ENCODE measurements at regions not wholly inside any gene's neighbourhood (a gene's known extent, or its start where the extent isn't known, plus 50 kb on each side); places are given as distances from the start of the nearest gene placed in this dataset.
"Not testable (repeated sequence)": the region's sequence is repeated elsewhere in the genome, so short reads cannot be mapped to it uniquely, and the experiment has no call there.

DNA sequence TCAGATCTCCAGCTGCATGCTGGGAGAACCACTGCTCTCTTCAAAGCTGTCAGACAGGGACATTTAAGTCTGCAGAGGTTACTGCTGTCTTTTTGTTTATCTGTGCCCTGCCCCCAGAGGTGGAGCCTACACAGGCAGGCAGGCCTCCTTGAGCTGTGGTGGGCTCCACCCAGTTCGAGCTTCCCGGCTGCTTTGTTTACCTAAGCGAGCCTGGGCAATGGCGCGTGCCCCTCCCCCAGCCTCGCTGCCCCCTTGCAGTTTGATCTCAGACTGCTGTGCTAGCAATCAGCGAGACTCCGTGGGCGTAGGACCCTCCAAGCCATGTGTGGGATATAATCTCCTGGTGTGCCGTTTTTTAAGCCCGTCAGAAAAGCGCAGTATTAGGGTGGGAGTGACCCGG, 117.7 kb downstream of the TMEM182 start:
- TF ChIP-seq, protein P1, sequence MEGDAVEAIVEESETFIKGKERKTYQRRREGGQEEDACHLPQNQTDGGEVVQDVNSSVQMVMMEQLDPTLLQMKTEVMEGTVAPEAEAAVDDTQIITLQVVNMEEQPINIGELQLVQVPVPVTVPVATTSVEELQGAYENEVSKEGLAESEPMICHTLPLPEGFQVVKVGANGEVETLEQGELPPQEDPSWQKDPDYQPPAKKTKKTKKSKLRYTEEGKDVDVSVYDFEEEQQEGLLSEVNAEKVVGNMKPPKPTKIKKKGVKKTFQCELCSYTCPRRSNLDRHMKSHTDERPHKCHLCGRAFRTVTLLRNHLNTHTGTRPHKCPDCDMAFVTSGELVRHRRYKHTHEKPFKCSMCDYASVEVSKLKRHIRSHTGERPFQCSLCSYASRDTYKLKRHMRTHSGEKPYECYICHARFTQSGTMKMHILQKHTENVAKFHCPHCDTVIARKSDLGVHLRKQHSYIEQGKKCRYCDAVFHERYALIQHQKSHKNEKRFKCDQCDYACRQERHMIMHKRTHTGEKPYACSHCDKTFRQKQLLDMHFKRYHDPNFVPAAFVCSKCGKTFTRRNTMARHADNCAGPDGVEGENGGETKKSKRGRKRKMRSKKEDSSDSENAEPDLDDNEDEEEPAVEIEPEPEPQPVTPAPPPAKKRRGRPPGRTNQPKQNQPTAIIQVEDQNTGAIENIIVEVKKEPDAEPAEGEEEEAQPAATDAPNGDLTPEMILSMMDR (IDR thresholded peaks at IDR 0.05; ENCODE audit: insufficient read depth, low read length) = not testable (repeated sequence)
- TF ChIP-seq, protein P2, sequence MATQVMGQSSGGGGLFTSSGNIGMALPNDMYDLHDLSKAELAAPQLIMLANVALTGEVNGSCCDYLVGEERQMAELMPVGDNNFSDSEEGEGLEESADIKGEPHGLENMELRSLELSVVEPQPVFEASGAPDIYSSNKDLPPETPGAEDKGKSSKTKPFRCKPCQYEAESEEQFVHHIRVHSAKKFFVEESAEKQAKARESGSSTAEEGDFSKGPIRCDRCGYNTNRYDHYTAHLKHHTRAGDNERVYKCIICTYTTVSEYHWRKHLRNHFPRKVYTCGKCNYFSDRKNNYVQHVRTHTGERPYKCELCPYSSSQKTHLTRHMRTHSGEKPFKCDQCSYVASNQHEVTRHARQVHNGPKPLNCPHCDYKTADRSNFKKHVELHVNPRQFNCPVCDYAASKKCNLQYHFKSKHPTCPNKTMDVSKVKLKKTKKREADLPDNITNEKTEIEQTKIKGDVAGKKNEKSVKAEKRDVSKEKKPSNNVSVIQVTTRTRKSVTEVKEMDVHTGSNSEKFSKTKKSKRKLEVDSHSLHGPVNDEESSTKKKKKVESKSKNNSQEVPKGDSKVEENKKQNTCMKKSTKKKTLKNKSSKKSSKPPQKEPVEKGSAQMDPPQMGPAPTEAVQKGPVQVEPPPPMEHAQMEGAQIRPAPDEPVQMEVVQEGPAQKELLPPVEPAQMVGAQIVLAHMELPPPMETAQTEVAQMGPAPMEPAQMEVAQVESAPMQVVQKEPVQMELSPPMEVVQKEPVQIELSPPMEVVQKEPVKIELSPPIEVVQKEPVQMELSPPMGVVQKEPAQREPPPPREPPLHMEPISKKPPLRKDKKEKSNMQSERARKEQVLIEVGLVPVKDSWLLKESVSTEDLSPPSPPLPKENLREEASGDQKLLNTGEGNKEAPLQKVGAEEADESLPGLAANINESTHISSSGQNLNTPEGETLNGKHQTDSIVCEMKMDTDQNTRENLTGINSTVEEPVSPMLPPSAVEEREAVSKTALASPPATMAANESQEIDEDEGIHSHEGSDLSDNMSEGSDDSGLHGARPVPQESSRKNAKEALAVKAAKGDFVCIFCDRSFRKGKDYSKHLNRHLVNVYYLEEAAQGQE (IDR thresholded peaks at IDR 0.05; ENCODE audit: insufficient replicate concordance, low read depth) = not testable (repeated sequence)
- TF ChIP-seq POLR2AphosphoS5 (IDR thresholded peaks at IDR 0.05; ENCODE audit: low read depth); GABPA (IDR thresholded peaks at IDR 0.05; ENCODE audit: low read depth); SPI1 (IDR thresholded peaks at IDR 0.05; ENCODE audit: borderline replicate concordance, low read depth): not testable (repeated sequence)
